Left forelimb (tissue), 1 donor: ENCODE measurements at regions not wholly inside any gene's neighbourhood (a gene's known extent, or its start where the extent isn't known, plus 50 kb on each side); places are given as distances from the start of the nearest gene placed in this dataset.
"Not testable (repeated sequence)": the region's sequence is repeated elsewhere in the genome, so short reads cannot be mapped to it uniquely, and the experiment has no call there.

Source experiments
- DNase-seq: peaks from one replicate; pipeline ENCODE4 v3.0.0-alpha.2; 2018; ENCODE audit warnings: low spot score

GRCh38 chr16:26508946-26509345 lies 557.8 kb upstream of the C16orf82 start:
- DNase-seq: not testable (repeated sequence)

- no peak for DNase-seq
Observed at GRCh38 chr16:26510924-26511323, 555.8 kb upstream of the C16orf82 start.

GRCh38 chr16:26511463-26511862 lies 555.3 kb upstream of the C16orf82 start:
- DNase-seq: no peak

DNA sequence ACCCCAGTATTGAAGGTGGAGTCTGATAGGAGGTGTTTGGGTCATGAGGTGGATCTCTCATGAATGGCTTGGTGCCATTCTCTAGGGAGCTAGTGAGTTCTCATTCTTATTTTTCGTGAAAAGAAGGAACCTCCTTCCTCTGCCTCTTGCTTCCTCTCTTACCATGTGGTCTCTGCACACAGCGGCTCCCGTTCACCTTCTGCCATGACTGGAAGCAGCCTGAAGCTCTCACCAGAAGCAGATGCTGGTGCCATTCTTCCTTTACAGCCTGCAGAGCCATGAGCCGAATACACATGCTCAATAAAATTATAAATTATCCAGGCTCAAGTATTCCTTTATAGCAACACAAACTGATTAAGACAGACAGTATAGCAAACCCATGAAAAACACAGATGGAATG lies 545.1 kb upstream of the C16orf82 start:
- DNase-seq: no peak

- no peak for DNase-seq
Observed at GRCh38 chr16:26524281-26524680, 542.4 kb upstream of the C16orf82 start.

DNA sequence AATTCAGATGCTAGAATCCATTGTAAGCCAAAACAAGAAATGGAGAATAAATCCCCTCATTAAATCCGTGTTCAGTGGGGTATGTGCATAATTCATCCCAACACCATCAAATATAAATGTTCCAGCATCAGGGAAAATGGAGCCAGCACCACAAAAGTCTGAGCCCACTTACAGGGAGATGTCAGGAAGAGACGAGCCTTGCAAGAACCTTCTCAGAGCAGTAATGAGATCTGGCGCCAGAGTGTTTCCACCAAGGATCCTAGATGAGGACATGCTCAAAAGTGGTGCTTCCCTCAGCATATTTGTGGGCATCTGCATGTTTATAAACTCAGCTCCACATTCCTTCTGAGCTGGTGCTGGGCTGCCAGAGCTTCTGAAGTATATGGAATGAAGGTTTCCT lies 541.9 kb upstream of the C16orf82 start:
- DNase-seq: no peak

- no peak for DNase-seq
Observed at GRCh38 chr16:26525856-26526255, 540.9 kb upstream of the C16orf82 start.

- no peak for DNase-seq
Observed at GRCh38 chr16:26526633-26527032, 540.1 kb upstream of the C16orf82 start.

DNA sequence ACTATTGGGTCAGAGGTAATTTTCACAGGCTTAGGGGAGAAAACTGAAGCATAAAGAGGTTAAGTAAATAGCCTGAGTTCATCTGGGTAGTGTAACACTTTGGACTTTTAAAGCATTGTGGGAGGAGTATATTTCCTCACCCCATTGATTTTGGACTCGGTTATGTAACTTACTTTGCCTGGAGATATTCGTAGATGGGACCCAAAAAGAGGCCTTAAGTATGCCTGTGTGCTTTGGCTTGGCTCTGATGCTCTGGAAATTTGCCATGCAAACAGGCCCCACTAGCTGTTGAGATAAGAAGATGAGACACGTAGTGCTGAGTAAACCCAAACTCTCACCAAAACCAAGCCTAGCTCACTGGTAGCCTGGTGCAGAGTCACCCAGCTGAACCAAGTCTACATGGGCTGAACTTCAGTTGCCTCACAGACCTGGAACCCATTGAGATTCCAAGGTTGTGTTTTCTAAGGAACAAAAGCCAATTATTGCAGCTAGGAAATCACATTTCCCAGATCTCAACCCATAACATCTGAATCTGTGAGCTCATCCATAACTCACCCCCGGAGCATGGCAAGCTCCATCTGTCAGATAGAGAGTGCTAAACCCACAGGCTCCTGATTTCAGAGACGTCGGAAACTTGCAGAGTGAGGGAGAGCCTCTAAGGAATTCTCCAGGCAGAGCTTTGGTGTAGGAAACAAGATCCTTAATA lies 536.0 kb upstream of the C16orf82 start:
- DNase-seq: no peak

DNA sequence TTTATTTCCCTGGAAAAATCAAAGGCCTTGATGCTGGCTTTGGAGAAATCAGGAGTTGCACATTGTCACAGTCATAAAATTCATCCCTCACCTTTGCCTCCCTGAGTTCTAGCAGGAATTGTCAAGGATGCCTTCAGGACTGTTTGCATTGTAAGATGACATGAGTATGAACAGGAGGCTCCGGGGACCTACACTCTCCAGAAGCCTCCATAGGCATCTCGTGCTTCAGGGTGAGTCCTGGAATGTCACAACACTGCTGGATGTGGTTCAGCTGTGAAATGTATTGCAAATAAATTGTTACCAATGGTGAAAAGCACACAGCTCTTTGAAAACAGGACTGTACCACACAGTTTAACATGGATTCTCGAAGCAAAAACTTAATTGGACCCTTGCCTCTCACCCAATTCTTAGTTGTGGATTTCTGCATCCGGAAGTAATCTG lies 535.4 kb upstream of the C16orf82 start:
- no peak for DNase-seq

DNA sequence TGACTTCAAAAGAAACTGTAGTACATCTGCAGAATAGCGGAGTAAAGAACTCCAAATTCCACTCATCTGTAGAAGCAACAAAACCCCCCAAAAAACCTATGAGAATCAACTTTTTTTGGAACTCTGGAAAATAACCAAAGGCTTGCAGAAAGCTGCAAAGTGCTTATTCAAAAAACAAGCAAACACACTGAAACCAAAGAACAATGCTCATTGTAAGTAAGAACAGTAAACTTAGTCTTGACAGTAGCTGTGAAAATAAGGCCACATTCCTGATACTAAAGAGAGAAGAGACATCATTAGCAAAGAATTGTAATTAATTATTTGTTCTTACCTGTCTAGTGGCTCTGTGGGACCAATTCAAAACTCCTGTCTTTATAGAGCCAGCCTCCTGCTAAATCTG lies 534.3 kb upstream of the C16orf82 start:
- DNase-seq: no peak

GRCh38 chr16:26542198-26542597 lies 524.5 kb upstream of the C16orf82 start:
- no peak for DNase-seq

DNA sequence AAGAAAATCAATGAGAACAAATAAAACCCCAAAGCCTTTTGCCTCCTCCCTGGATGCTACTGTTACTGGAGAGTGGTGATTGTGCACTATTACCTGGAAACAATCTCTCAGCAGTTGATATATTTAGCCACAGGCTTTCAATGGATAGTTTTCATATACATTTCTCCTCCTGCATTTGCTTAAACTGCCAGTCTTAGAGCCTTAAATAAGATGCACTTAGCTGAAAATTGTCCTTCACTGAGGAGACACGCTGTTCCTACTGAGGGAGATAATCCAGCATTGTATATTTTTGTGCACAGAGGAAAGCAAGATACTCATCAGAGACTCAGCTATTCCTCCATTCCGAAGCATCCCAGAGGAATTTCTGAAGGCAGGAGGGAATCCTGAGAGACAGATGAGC lies 520.2 kb upstream of the C16orf82 start:
- no peak for DNase-seq

DNA sequence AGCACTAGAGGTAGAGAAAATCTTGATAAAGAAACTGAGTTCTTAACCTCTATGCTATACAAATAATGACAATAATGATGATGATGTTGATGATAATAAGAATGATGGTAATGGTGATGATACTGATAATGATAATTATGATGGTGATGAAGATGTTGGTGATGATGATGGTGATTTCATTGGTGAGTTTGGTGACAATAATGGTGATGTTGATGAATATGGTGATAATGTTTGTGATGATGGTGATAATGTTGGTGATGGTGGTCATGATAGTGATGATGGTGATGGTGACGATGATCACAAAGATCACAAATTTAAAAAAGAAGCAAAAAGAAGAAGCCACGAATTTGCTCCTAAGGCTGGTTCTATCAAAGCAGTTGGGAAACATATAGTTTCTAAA lies 519.0 kb upstream of the C16orf82 start:
- DNase-seq: no peak

DNA sequence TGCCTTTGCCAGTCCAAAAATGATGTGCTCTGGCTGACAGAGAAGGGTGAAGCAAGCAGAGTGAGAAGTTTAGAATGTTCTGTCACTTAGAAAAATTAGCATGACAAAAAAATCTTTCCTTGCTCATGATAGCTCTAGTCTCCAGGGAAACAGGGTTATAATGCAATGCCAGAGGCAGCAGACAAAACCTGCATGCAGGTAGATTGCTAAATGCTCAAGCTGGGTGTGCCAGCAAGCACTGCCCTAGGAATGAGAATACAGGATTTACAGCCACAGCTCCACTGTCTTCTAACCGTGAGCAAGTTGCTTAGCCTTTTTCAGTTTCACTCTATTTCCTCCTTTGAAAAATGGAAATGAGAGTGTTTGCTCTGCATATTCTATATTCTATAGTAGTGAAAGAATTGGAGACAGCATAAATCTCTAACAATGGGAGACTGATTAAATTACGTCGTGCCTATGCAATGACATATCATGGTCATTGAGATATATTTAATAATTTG lies 516.6 kb upstream of the C16orf82 start:
- no peak for DNase-seq

- DNase-seq: no peak
Observed at GRCh38 chr16:26554030-26554429, 512.7 kb upstream of the C16orf82 start.

DNA sequence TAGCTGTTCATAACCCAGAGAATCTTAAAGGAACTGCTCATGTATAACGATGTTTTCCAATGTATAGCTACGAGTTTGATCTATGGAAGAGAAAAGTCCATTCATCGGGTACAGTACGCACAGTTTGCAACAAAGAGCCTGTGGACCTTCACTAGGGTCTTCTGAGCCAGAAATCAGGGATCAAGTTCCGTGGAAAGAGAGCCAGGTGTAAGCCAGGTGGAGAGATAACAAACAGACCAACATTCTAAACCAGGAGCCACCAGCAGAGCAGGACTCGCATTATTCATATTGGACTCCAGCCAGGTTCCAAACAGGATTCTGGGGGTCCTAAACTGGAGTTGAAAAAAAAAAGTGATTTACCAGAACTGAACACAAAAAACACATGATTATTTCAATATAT lies 505.4 kb upstream of the C16orf82 start:
- DNase-seq: no peak

GRCh38 chr16:26563018-26563417 lies 503.7 kb upstream of the C16orf82 start:
- DNase-seq: no peak

DNA sequence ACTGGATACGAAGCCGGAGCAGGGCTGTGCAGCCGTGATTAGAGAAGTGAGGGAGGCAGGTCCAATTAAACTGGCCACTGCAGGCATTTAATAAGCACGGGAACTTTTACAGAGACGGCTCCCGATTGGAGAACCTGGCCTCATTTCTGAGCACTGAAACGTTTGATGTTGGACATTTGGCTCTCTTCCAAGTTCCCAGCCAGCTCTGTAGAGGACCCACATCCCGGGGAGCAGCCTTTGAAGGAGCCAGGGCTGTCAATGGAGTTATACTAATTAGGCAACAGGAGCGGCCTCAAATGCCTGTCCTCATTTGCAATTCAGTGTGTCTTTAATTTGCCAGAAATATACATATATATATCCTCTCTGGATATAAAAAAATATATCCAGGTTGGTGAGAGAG lies 499.4 kb upstream of the C16orf82 start:
- no peak for DNase-seq

GRCh38 chr16:26569793-26570192 lies 496.9 kb upstream of the C16orf82 start:
- DNase-seq: no peak

DNA sequence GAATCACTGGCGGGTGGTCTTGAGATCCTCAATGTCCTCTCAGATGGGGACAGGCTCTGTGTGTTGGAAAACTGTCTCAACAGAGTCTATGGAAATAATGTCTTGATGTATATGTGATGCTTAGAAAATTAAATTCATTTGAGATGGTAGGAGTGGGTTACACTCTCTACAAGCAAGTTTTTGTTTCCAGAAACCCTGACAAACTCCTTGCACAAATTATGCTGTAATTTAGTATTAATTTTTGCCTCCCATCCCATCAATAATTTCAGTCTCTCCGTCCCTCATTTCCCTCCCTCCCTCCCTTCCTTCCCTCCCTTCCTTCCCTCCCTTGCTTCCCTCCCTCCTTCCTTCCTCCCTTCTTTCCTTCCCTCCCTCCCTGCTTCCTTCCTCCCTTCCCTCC lies 488.0 kb upstream of the C16orf82 start:
- no peak for DNase-seq

DNA sequence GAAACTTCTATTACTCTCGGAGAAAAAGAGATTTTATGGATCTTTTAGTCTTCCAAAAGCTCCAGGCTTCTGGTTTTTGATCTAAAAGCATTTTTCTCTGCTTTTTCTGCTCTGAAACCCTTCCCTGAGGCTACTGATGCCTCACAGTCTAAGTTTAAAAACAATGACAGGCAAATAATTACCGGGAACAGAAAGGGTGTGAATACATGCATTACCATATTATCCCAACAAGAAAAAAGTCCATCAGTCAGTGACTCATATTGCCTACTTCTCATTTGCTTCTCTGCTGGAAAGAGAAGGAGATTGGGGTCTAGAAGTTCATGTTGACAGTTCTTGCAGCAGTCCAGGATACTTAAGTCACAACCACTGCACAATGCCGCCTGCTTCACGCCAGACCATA lies 482.9 kb upstream of the C16orf82 start:
- no peak for DNase-seq

- DNase-seq: no peak
Observed at GRCh38 chr16:26593700-26594099, 473.0 kb upstream of the C16orf82 start.

DNA sequence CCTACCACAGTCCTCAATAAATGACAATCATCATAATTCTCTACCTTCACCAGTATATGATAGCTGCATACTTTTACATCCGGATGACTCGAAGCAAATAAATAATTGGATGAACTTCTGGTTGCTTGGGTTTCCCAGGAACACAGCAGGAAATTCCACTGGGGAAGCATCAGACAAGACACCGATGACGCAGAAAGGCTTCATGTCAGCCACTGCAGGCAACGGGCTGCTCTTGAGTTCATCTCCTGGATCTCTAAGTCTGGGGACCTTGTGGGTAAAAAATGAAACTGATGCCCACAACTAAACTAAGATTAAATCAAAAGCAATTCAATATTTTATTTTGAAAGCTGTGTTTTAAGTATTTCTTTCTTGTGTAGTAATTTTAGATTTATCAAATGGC lies 472.1 kb upstream of the C16orf82 start:
- no peak for DNase-seq
